Neural cell (in vitro differentiated cells): ENCODE measurements at regions not wholly inside any gene's neighbourhood (a gene's known extent, or its start where the extent isn't known, plus 50 kb on each side); places are given as distances from the start of the nearest gene placed in this dataset.

Source experiments
- H2AFZ ChIP-seq: fragments of 200-600, 300-800 bp; sonication (generic), shearing (Covaris generic); 2 replicates; pipeline ENCODE4 v1.6.0; 2014; ENCODE audit warnings: low read depth, mild to moderate bottlenecking, antibody characterized with exemption, low read length, moderate library complexity
- H3F3A ChIP-seq: fragments of 200-600 bp; shearing (Covaris generic); 2 replicates; pipeline ENCODE4 v1.6.1; 2016; ENCODE audit warnings: mild to moderate bottlenecking, moderate library complexity, mixed read lengths, antibody characterized with exemption, low read length; ENCODE audit not compliant: insufficient read depth, poor library complexity, severe bottlenecking
- H3K27ac ChIP-seq: fragments of 200-600, 300-800 bp; sonication (generic), shearing (Covaris generic); 2 replicates; pipeline ENCODE4 v1.5.1; 2014; ENCODE audit warnings: mild to moderate bottlenecking, low read length, moderate library complexity
- H3K27me3 ChIP-seq: fragments of 300-800, 200-600 bp; sonication (generic), shearing (Covaris generic); 2 replicates; pipeline ENCODE4 v1.6.0; 2014; ENCODE audit warnings: mild to moderate bottlenecking, low read depth, low read length, moderate library complexity; ENCODE audit not compliant: insufficient read depth
- H3K36me3 ChIP-seq: fragments of 300-800, 200-600 bp; sonication (generic), shearing (Covaris generic); 2 replicates; pipeline ENCODE4 v1.5.1; 2014; ENCODE audit warnings: mild to moderate bottlenecking, antibody characterized with exemption, low read length, moderate library complexity; ENCODE audit not compliant: insufficient read depth
- H3K4me2 ChIP-seq: fragments of 300-800, 200-600 bp; sonication (generic), shearing (Covaris generic); 2 replicates; pipeline ENCODE4 v1.6.0; 2014; ENCODE audit warnings: mild to moderate bottlenecking, low read length
- H3K4me3 ChIP-seq: fragments of 300-800, 200-600 bp; sonication (generic), shearing (Covaris generic); 2 replicates; pipeline ENCODE4 v1.5.1; 2014; ENCODE audit warnings: mild to moderate bottlenecking, low read length, moderate library complexity
- H3K79me2 ChIP-seq: fragments of 200-600 bp; shearing (Covaris generic); replicated peaks from 2 replicates; pipeline ENCODE4 v1.6.0; 2014; ENCODE audit warnings: mild to moderate bottlenecking, low read length, moderate library complexity; ENCODE audit not compliant: insufficient read depth
- H3K9ac ChIP-seq: fragments of 300-800, 200-600 bp; sonication (generic), shearing (Covaris generic); 2 replicates; pipeline ENCODE4 v1.6.1; 2016; ENCODE audit warnings: mild to moderate bottlenecking, low read length, mixed read lengths
- H3K9me2 ChIP-seq: fragments of 200-600 bp; shearing (Covaris generic); 2 replicates; pipeline ENCODE4 v1.6.1; 2016; ENCODE audit warnings: mild to moderate bottlenecking, low read length, mixed read lengths; ENCODE audit not compliant: insufficient read depth
- H3K9me3 ChIP-seq: fragments of 200-600, 300-800 bp; sonication (generic), shearing (Covaris generic); 2 replicates; pipeline ENCODE4 v1.6.1; 2016; ENCODE audit warnings: mild to moderate bottlenecking, mixed run types, low read length, moderate library complexity, mixed read lengths
- H4K20me1 ChIP-seq: fragments of 200-600 bp; shearing (Covaris generic); 2 replicates; pipeline ENCODE4 v1.6.1; 2016; ENCODE audit warnings: mild to moderate bottlenecking, mixed run types; ENCODE audit not compliant: insufficient read depth
- CTCF ChIP-seq: fragments of 450-650 bp; IDR thresholded peaks from 2 replicates; pipeline ENCODE4 v1.5.1; 2014; ENCODE audit warnings: antibody characterized with exemption, mild to moderate bottlenecking, moderate library complexity; ENCODE audit not compliant: poor library complexity, severe bottlenecking
- EP300 ChIP-seq: fragments of 450-650 bp; conservative IDR thresholded peaks from 2 replicates; pipeline ENCODE4 v1.6.1; 2014; ENCODE audit warnings: antibody characterized with exemption, mild to moderate bottlenecking, moderate library complexity; ENCODE audit not compliant: poor library complexity, severe bottlenecking
- EZH2 ChIP-seq: fragments of 200-600, 300-800 bp; shearing (Covaris generic), sonication (generic); IDR thresholded peaks from 2 replicates; pipeline ENCODE4 v1.6.1; 2014; ENCODE audit warnings: antibody characterized with exemption, low read length, borderline replicate concordance, mild to moderate bottlenecking; ENCODE audit not compliant: insufficient read depth, poor library complexity, severe bottlenecking
- MXI1 ChIP-seq: fragments of 450-650 bp; conservative IDR thresholded peaks from 2 replicates; pipeline ENCODE4 v1.6.1; 2014; ENCODE audit warnings: antibody characterized with exemption, mild to moderate bottlenecking; ENCODE audit not compliant: poor library complexity, severe bottlenecking
- POLR2AphosphoS5 ChIP-seq: IDR thresholded peaks from 2 replicates; pipeline ENCODE4 v1.6.1; 2012
- RAD21 ChIP-seq: fragments of 450-650 bp; conservative IDR thresholded peaks from 2 replicates; pipeline ENCODE4 v1.6.1; 2014; ENCODE audit warnings: antibody characterized with exemption, mild to moderate bottlenecking, moderate library complexity
- REST ChIP-seq: IDR thresholded peaks from 2 replicates; pipeline ENCODE4 v1.6.1; 2012; ENCODE audit warnings: borderline replicate concordance
- SMC3 ChIP-seq: fragments of 450-650 bp; conservative IDR thresholded peaks from 2 replicates; pipeline ENCODE4 v1.6.1; 2014; ENCODE audit warnings: antibody characterized with exemption, mild to moderate bottlenecking, moderate library complexity; ENCODE audit not compliant: poor library complexity
- TAF1 ChIP-seq: IDR thresholded peaks from 2 replicates; pipeline ENCODE4 v1.6.1; 2012; ENCODE audit warnings: low read depth

- no peaks in the 10 kb centered on the region for H3K36me3 ChIP-seq
- no peaks in the 10 kb centered on the region for H4K20me1 ChIP-seq
- no peak overlapping the region for H2AFZ ChIP-seq
- no peak overlapping the region for H3K9ac ChIP-seq
- TF ChIP-seq REST (no peak), RAD21 (no peak), CTCF (no peak), TAF1 (no peak), POLR2AphosphoS5 (no peak), EP300 (no peak), EZH2 (no peak), SMC3 (no peak), MXI1 (no peak)
- no peaks in the 10 kb centered on the region for H3K27me3 ChIP-seq
- no peak overlapping the region for H3K4me3 ChIP-seq
- H3K9me2 ChIP-seq = no peaks in the 10 kb centered on the region
- no peak overlapping the region for H3K4me2 ChIP-seq
- no peaks in the 10 kb centered on the region for H3K79me2 ChIP-seq
- H3K27ac ChIP-seq = no peak overlapping the region
- no peaks in the 10 kb centered on the region for H3K9me3 ChIP-seq
- no peaks in the 10 kb centered on the region for H3F3A ChIP-seq
Observed at GRCh38 chr1:194825382-194825781, 1639.0 kb upstream of the B3GALT2 start.

DNA sequence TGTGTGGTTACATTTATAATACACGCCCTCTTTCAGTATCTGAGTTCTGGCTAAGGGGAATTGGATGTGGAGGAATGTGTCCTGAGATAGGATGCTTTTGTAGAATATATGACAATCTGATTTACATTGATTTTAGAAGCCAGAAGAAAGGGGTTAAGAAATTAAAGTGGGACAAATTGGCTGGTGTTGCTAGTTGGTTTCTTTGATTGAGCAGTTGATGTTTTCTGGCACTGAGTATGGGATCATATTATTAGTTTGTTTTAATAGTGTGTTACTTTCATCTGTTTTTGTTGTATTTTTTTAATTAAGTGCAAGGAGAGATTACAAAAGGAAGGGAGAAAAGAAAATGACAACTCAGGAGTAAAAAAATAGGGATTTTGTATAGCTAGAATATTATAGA is 1634.7 kb upstream of the B3GALT2 start:
- no peaks in the 10 kb centered on the region for H3K36me3 ChIP-seq
- H2AFZ ChIP-seq = no peak overlapping the region
- H3K27me3 ChIP-seq = no peaks in the 10 kb centered on the region
- no peaks in the 10 kb centered on the region for H3K79me2 ChIP-seq
- H3K9me2 ChIP-seq = no peaks in the 10 kb centered on the region
- no peak overlapping the region for H3K4me2 ChIP-seq
- no peak overlapping the region for H3K9ac ChIP-seq
- H4K20me1 ChIP-seq = no peaks in the 10 kb centered on the region
- H3K27ac ChIP-seq = no peak overlapping the region
- peaks cover 6% of the 10 kb centered on the region for H3F3A ChIP-seq
- H3K4me3 ChIP-seq = no peak overlapping the region
- TF ChIP-seq TAF1 (no peak), SMC3 (no peak), RAD21 (no peak), CTCF (no peak), REST (no peak), MXI1 (no peak), EP300 (no peak)
- H3K9me3 ChIP-seq = no peaks in the 10 kb centered on the region
